HG03558 (cell line): ENCODE measurements at regions not wholly inside any gene's neighbourhood (a gene's known extent, or its start where the extent isn't known, plus 50 kb on each side); places are given as distances from the start of the nearest gene placed in this dataset.

ENCODE experiments used
- ATAC-seq: cut with Tn5 transposase; IDR thresholded peaks from one replicate; pipeline ENCODE4 v1.9.1; 2021; ENCODE audit warnings: moderate number of reproducible peaks; ENCODE audit not compliant: unreplicated experiment; ENCODE audit errors: extremely low read depth

DNA sequence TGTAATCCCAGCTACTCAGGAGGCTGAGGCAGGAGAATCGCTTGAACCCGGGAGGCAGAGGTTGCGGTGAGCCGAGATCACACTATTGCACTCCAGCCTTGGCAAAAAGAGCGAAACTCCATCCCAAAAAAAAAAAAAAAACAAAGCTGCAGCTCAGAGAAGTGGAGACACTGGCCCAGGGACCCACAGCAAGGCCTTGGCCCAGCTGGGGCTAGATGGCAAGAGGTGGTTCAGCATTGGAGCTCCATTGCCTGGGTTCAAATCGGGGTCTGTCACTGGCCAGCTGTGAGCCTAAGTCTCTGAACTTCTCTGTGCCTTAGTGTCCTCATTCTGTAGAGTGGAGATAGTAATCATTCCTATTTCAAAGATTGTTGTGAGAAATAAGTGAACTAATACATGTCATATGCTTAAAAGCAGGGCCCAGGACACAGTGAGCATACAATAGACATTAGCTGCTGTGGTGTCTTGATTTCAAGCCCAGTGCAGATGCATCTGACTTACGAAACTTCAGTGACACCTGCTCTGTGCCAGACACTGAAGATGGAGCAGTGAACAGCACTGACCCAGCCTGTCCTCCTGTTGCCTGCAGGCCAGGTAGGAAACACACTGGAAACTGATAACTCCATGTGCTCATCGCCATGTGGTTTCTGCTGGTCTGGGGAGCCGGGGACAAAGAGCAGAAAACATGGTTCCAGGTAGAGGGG lies 127.7 kb downstream of the C9orf50 start:
- ATAC-seq = no peak

GRCh38 chr9:129491487-129491855 lies 129.4 kb downstream of the C9orf50 start:
- ATAC-seq = no peak

GRCh38 chr9:129490583-129491486 lies 130.1 kb downstream of the C9orf50 start:
- no peak for ATAC-seq

- ATAC-seq = no peak
These were observed 130.9 kb downstream of the C9orf50 start for GRCh38 chr9:129489838-129490582.

- no peak for ATAC-seq
These were observed 133.0 kb downstream of the C9orf50 start for GRCh38 chr9:129487658-129488483.

GRCh38 chr9:129486756-129487657 lies 133.9 kb downstream of the C9orf50 start:
- no peak for ATAC-seq

DNA sequence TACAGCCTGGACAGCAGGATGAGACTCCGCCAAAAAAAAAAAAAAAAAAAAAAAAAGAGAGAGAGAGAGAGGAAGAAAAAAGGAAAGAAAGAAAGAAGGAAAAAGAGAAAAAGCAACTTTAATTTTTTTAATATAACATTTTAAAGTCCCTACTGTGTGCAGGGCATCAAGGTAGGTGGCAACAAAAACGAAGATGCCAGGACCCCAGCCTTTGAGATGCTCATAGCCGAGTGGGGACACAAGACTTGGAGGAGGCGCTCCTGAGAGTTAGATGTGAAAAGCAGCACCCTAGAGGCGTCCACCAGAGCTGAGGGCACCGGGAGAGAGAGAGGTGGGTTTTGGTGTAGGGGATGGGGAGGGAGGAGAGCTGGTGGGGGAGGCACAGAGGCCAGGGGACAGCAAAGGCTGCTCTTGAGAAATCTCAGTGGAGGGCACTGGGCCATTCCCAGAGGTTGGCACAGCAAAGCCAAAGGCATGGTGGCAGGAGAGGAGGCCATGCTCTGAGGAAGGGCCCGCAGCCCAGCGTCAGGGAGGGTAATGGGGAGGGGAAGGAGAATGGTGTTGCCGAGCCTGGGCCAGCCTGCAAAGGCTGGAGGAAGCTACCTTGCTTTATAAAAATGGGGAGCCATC lies 135.6 kb downstream of the C9orf50 start:
- ATAC-seq = no peak

DNA sequence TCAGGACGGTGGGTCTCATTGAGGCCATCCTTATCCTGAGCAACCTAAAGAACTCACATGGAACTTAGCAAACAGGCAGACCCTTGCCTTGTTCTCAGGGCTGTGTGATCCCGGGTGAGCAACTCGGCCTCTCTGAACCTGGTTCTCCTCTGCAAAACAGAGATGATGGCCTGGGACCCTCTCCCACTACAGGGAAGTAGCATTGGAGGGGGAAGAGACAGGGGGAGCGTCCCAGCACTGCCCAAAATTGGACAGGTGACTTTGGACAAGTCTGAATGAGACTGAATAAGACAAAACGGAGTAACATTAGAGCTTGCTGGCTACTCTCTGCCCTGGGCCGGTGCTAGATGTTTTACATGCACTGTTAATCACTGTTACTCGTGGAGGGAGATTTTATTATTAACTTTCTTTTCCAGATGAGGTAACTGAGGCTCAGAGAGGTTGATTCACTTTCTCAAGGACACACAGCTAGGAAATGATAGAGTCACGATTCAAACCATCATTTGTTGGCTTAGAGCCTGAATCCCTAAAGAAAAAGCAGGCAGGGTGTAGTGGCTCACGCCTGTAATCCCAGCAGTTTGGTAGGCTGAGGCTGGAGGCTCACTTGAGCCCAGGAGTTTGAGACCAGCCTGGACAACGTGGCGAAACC lies 136.4 kb downstream of the C9orf50 start:
- no peak for ATAC-seq

DNA sequence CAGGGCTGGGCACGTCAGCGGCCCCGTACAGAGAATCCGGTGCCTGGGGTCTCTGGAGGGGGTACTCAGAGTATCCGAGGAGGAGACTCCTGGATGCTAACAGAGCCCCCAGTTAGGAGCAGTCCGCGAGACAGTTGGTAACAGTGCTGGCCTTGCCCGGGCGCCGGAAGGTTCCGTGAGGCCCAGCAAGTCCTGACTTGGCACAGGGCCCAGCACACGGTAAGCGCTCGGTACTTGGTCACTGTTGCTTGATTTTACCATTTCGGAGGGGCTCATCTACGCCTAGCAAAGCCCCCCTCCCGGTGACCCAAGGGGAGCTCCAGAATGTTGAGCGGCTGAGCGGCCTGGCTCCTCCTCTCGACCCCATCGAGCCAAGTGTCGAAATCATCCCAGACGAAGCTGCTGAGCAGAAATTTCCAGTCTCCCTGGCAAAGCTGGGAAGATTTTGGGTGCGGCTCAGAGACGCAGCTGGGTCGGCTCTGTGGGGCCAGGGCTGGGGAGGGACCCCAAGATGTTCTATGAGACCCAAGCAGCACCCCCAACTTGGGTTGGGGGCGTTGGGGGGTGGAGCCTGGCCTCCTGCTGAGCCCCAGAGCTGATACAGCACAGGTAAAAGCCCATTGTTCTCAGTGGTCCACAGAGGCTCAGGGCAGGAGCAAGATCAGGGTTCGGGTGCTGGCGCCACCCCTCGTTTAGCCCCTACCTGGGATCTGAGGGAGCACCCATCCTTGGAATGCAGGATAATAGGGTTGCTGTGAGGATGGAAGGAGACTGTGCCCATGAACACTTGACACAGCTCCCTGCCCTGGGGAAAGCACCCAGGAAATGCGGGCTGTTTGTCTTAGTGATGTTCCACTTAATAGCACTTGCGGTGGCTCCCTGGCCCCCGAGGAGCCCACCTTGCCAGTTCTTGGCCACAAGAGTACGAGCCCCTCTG lies 137.2 kb downstream of the C9orf50 start:
- ATAC-seq = no peak

DNA sequence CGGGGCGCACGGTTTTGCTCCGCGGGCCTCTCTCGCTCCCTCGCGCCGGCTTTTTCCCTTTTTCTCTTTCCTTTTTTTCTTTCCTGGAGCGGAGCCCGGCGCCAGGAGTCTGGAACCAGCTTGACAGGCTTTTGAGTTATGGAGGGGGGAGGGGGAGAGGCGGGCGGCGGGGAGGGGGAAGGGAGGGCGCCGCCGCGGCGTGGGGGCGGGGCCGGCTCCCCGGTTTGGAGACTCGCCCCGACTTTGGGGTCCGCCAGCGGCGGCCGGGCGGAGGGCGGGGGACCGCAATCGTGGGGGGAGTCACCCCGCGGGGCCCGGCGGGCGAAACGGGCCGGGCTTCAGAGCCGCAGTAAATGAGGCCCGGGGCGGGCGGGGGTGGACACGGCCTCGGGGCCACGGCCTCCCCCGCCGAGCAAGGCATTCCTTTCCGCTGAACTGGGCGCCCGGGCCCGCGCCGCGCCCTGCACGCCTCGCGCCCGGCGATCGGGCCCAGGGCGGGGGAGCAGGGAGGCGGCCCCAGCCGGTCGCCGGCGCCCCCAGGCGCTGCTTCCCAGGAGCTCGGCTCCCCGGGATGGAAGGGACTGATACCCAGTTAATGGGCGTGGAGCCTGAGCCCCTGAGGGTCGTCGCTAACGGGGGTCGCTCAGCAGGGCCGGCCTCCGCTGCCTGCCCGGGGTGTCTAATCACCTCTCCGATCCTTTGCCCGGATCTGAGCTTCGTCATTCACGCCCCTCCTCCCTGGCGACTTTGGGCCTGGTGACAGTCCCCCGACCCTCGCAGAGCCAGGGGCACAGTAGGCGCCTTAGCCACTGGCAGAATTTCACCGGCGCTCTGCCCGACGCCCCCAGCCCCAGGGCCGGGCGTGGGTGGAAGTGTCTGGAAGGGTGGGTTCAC lies 138.1 kb downstream of the C9orf50 start:
- ATAC-seq = no peak

- no peak for ATAC-seq
These were observed 138.9 kb downstream of the C9orf50 start for GRCh38 chr9:129481810-129482511.

DNA sequence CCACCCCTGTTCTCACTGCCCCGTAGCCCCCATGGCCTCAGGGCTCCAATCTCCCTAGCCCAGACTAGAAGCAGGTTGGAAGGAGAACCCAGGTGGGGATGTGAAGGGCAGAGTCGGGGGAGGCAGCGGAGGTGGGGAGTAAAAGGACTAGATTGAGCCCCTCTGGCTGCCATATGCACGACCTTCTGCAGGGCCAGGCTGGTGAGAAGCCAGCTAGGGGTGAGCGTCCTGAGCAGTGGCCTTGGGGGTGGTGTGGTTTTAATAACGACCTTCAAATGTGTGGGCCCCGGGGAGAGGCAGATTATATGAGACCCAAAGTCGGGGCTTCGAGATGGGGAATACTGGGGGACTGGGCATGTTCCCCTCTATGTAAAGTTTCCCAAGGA lies 139.5 kb downstream of the C9orf50 start:
- no peak for ATAC-seq

- ATAC-seq = no peak
These were observed 140.2 kb downstream of the C9orf50 start for GRCh38 chr9:129480745-129481144.

DNA sequence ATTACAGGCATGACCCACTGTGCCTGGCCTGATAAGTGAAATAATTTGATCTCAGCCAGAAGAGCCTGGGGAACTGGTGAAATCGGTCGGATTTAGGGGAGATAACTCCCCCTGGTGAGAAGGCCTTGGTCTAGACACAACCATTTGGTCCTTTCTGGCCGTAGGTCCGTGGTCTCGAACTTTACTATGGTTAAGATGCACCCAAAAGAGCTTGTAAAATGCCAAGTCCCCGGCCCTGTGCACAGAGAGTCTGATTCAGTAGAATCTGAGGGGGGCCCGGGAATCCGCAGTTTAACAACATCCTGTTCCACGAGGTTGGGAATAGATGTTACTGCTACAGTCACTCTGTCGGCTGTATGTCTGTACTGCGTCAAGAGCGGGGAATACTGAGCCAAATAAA lies 140.7 kb downstream of the C9orf50 start:
- ATAC-seq = no peak

GRCh38 chr9:129479631-129480011 lies 141.3 kb downstream of the C9orf50 start:
- no peak for ATAC-seq
